ENCODE measurements at regions not wholly inside any gene's neighbourhood (a gene's known extent, or its start where the extent isn't known, plus 50 kb on each side); places are given as distances from the start of the nearest gene placed in this dataset.
"Not testable (repeated sequence)": the region's sequence is repeated elsewhere in the genome, so short reads cannot be mapped to it uniquely, and the experiment has no call there.

GRCh38 chr12:9412459-9412858 is 195.3 kb downstream of the KLRB1 start:
- H3K9me3 ChIP-seq; H3K4me3 ChIP-seq (ENCODE audit: low read depth, low read length); H3K27me3 ChIP-seq; H3K36me3 ChIP-seq; H3K4me1 ChIP-seq: not testable (repeated sequence)
- DNase-seq: peak; percentile 64

GRCh38 chr12:9411616-9412268 is 196.0 kb downstream of the KLRB1 start:
- H3K9me3 ChIP-seq; DNase-seq; H3K4me3 ChIP-seq (ENCODE audit: low read depth, low read length); H3K36me3 ChIP-seq; H3K4me1 ChIP-seq; H3K27me3 ChIP-seq: not testable (repeated sequence)

- not testable (repeated sequence) for H3K27me3 ChIP-seq; H3K9me3 ChIP-seq; H3K4me1 ChIP-seq; DNase-seq; H3K36me3 ChIP-seq; H3K4me3 ChIP-seq (ENCODE audit: low read depth, low read length)
Observed at GRCh38 chr12:9407425-9407748, 199.2 kb upstream of the PZP start.

- Histone ChIP-seq H3K36me3 (no peaks in the 10 kb centered on the region), H3K9me3 (no peaks in the 10 kb centered on the region), H3K4me1 (no peaks in the 10 kb centered on the region), H3K4me3 (ENCODE audit: low read depth, low read length) (no peak overlapping the region), H3K27me3 (no peaks in the 10 kb centered on the region)
- TF ChIP-seq CTCF (IDR thresholded peaks at IDR 0.05; ENCODE audit: low read depth, low read length): no peak
- no peak for DNase-seq
Observed at GRCh38 chr12:9406564-9407424, 198.6 kb upstream of the PZP start.

- DNase-seq: no peak
Observed at GRCh38 chr12:9405886-9406563, 197.8 kb upstream of the PZP start.

GRCh38 chr12:9404469-9405260 is 196.5 kb upstream of the PZP start:
- Histone ChIP-seq H3K9me3 (no peaks in the 10 kb centered on the region), H3K27me3 (no peaks in the 10 kb centered on the region), H3K36me3 (no peaks in the 10 kb centered on the region), H3K4me3 (ENCODE audit: low read depth, low read length) (no peak overlapping the region), H3K4me1 (no peaks in the 10 kb centered on the region)
- peak; percentile 34 for DNase-seq
- TF ChIP-seq CTCF (IDR thresholded peaks at IDR 0.05; ENCODE audit: low read depth, low read length): no peak

More at GRCh38 chr12:9405886-9406563, 197.8 kb upstream of the PZP start:
- no peak overlapping the region for H3K4me3 ChIP-seq (ENCODE audit: low read depth, low read length)
- H3K9me3 ChIP-seq: no peaks in the 10 kb centered on the region
- no peaks in the 10 kb centered on the region for H3K36me3 ChIP-seq
- no peaks in the 10 kb centered on the region for H3K4me1 ChIP-seq
- TF ChIP-seq CTCF (IDR thresholded peaks at IDR 0.05; ENCODE audit: low read depth, low read length): no peak
- H3K27me3 ChIP-seq: no peaks in the 10 kb centered on the region

GRCh38 chr12:9404031-9404430 is 195.8 kb upstream of the PZP start:
- DNase-seq: no peak
- H3K4me1 ChIP-seq: no peaks in the 10 kb centered on the region
- no peaks in the 10 kb centered on the region for H3K27me3 ChIP-seq
- H3K9me3 ChIP-seq: no peaks in the 10 kb centered on the region
- H3K4me3 ChIP-seq (ENCODE audit: low read depth, low read length): no peak overlapping the region
- TF ChIP-seq CTCF (IDR thresholded peaks at IDR 0.05; ENCODE audit: low read depth, low read length): no peak
- H3K36me3 ChIP-seq: no peaks in the 10 kb centered on the region

GRCh38 chr12:9402432-9403040 is 194.3 kb upstream of the PZP start:
- not testable (repeated sequence) for H3K27me3 ChIP-seq, DNase-seq

GRCh38 chr12:9396367-9396766 is 188.2 kb upstream of the PZP start:
- not testable (repeated sequence) for H3K36me3 ChIP-seq; DNase-seq; H3K27me3 ChIP-seq; H3K4me1 ChIP-seq; H3K9me3 ChIP-seq; H3K4me3 ChIP-seq (ENCODE audit: low read depth, low read length)

More at GRCh38 chr12:9402432-9403040, 194.3 kb upstream of the PZP start:
- not testable (repeated sequence) for H3K36me3 ChIP-seq; H3K9me3 ChIP-seq; H3K4me1 ChIP-seq; H3K4me3 ChIP-seq (ENCODE audit: low read depth, low read length)

GRCh38 chr12:9395220-9395619 is 187.0 kb upstream of the PZP start:
- not testable (repeated sequence) for H3K36me3 ChIP-seq; H3K27me3 ChIP-seq; H3K9me3 ChIP-seq; DNase-seq; H3K4me3 ChIP-seq (ENCODE audit: low read depth, low read length); H3K4me1 ChIP-seq

Measured in BE2C (cell line).